WTC11 (cell line): ENCODE measurements at regions not wholly inside any gene's neighbourhood (a gene's known extent, or its start where the extent isn't known, plus 50 kb on each side); places are given as distances from the start of the nearest gene placed in this dataset.

Source experiments
- CREB1 ChIP-seq: sonication (generic); formaldehyde crosslinking; IDR thresholded peaks from 2 replicates; pipeline ENCODE4 v1.8.0; 2023; ENCODE audit warnings: mild to moderate bottlenecking, missing genetic modification reagents
- ETV6 ChIP-seq: sonication (generic); formaldehyde crosslinking; IDR thresholded peaks from 2 replicates; pipeline ENCODE4 v1.8.1; 2022; ENCODE audit warnings: mild to moderate bottlenecking, missing genetic modification reagents
- IRF2 ChIP-seq: sonication (generic); formaldehyde crosslinking; IDR thresholded peaks from 2 replicates; pipeline ENCODE4 v1.8.0; 2022; ENCODE audit warnings: low read depth, missing genetic modification reagents, borderline replicate concordance
- NFE2L1 ChIP-seq: sonication (generic); formaldehyde crosslinking; IDR thresholded peaks from 2 replicates; pipeline ENCODE4 v1.8.1; 2023; ENCODE audit warnings: missing genetic modification reagents
- NR1H2 ChIP-seq: sonication (generic); formaldehyde crosslinking; IDR thresholded peaks from 2 replicates; pipeline ENCODE4 v1.9.0; 2021; ENCODE audit warnings: mild to moderate bottlenecking, moderate library complexity, missing genetic modification reagents
- TF ChIP-seq, protein P1 (sequence below): sonication (generic); formaldehyde crosslinking; IDR thresholded peaks from 2 replicates; pipeline ENCODE4 v1.8.0; 2023; ENCODE audit warnings: mild to moderate bottlenecking, missing genetic modification reagents
- TF ChIP-seq, protein P2 (sequence below): fragments of 200-600 bp; IDR thresholded peaks from 2 replicates; pipeline ENCODE4 v1.8.0; 2022; ENCODE audit warnings: antibody characterized with exemption
- TF ChIP-seq, protein P3 (sequence below): sonication (generic); formaldehyde crosslinking; IDR thresholded peaks from 2 replicates; pipeline ENCODE4 v1.8.0; 2023; ENCODE audit warnings: missing genetic modification reagents
- TF ChIP-seq, protein P4 (sequence below): sonication (generic); formaldehyde crosslinking; IDR thresholded peaks from 2 replicates; pipeline ENCODE4 v1.8.0; 2022; ENCODE audit warnings: mild to moderate bottlenecking, missing genetic modification reagents

DNA sequence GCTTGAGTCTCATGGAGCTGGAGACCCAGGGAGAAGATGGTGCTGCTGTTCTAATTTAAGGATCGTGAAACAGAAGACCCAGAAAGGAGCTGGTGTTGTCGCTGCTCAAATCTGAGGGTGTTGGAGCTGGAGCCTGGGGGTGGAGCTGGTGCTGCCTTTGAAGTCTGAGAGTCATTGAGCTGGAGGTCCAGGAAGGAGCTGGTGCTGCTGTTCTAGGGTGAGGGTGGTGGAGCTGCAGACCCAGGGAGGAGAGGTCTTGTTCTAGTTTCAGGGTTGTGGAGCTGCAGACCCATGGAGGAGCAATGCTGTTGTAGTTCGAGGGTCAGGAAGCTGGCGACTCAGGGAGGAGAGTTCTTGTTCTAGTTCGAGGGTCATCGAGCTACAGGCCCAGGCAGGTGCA lies 84.1 kb upstream of the ZNF479 start:
- TF ChIP-seq, protein P1, sequence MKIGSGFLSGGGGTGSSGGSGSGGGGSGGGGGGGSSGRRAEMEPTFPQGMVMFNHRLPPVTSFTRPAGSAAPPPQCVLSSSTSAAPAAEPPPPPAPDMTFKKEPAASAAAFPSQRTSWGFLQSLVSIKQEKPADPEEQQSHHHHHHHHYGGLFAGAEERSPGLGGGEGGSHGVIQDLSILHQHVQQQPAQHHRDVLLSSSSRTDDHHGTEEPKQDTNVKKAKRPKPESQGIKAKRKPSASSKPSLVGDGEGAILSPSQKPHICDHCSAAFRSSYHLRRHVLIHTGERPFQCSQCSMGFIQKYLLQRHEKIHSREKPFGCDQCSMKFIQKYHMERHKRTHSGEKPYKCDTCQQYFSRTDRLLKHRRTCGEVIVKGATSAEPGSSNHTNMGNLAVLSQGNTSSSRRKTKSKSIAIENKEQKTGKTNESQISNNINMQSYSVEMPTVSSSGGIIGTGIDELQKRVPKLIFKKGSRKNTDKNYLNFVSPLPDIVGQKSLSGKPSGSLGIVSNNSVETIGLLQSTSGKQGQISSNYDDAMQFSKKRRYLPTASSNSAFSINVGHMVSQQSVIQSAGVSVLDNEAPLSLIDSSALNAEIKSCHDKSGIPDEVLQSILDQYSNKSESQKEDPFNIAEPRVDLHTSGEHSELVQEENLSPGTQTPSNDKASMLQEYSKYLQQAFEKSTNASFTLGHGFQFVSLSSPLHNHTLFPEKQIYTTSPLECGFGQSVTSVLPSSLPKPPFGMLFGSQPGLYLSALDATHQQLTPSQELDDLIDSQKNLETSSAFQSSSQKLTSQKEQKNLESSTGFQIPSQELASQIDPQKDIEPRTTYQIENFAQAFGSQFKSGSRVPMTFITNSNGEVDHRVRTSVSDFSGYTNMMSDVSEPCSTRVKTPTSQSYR (CRISPR knock-in tag): no peak
- TF ChIP-seq, protein P2, sequence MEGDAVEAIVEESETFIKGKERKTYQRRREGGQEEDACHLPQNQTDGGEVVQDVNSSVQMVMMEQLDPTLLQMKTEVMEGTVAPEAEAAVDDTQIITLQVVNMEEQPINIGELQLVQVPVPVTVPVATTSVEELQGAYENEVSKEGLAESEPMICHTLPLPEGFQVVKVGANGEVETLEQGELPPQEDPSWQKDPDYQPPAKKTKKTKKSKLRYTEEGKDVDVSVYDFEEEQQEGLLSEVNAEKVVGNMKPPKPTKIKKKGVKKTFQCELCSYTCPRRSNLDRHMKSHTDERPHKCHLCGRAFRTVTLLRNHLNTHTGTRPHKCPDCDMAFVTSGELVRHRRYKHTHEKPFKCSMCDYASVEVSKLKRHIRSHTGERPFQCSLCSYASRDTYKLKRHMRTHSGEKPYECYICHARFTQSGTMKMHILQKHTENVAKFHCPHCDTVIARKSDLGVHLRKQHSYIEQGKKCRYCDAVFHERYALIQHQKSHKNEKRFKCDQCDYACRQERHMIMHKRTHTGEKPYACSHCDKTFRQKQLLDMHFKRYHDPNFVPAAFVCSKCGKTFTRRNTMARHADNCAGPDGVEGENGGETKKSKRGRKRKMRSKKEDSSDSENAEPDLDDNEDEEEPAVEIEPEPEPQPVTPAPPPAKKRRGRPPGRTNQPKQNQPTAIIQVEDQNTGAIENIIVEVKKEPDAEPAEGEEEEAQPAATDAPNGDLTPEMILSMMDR: no peak
- no peak for TF ChIP-seq ETV6 (CRISPR knock-in tag)
- no peak for TF ChIP-seq NR1H2
- no peak for TF ChIP-seq CREB1 (CRISPR knock-in tag)
- TF ChIP-seq, protein P3, sequence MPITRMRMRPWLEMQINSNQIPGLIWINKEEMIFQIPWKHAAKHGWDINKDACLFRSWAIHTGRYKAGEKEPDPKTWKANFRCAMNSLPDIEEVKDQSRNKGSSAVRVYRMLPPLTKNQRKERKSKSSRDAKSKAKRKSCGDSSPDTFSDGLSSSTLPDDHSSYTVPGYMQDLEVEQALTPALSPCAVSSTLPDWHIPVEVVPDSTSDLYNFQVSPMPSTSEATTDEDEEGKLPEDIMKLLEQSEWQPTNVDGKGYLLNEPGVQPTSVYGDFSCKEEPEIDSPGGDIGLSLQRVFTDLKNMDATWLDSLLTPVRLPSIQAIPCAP (CRISPR knock-in tag): no peak
- TF ChIP-seq, protein P4, sequence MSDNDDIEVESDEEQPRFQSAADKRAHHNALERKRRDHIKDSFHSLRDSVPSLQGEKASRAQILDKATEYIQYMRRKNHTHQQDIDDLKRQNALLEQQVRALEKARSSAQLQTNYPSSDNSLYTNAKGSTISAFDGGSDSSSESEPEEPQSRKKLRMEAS (CRISPR knock-in tag): no peak
- no peak for TF ChIP-seq NFE2L1 (CRISPR knock-in tag)
- no peak for TF ChIP-seq IRF2 (CRISPR knock-in tag)
